CD4-positive, alpha-beta T cell (primary cell): ENCODE measurements at regions not wholly inside any gene's neighbourhood (a gene's known extent, or its start where the extent isn't known, plus 50 kb on each side); places are given as distances from the start of the nearest gene placed in this dataset.

Experiments
- ATAC-seq: fragments of 200-7000 bp; cut with Tn5 transposase; one replicate; pipeline ENCODE4 v1.10.0; 2022; ENCODE audit warnings: mild to moderate bottlenecking; ENCODE audit not compliant: poor library complexity
- CTCF ChIA-PET: fragments of 350-600 bp; sonication (Branson Sonifier 250); formaldehyde crosslinking; loops from one replicate; lab custom pipeline; 2021; ENCODE audit warnings: antibody characterized with exemption, inconsistent platforms; lab: Charles Lee
- POLR2A ChIA-PET: fragments of 350-600 bp; sonication (Branson Sonifier 250); formaldehyde crosslinking; loops from one replicate; lab custom pipeline; 2021; ENCODE audit warnings: antibody characterized with exemption, inconsistent platforms; lab: Charles Lee
- DNase-seq, 14 experiments: peaks; one replicate each; pipeline ENCODE4 v3.0.0-alpha.2; 2013 to 2020; ENCODE audit warnings: mixed read lengths in 2 of 14
- H3K27ac ChIP-seq, 2 donors: one replicate each; pipeline versions ENCODE4 v1.5.1 to v1.7.0; 2013; ENCODE audit warnings: low read length in 2 of 2, low read depth in 1 of 2, mild to moderate bottlenecking in 1 of 2
- H3K27me3 ChIP-seq, 2 experiments: 1 replicate in 1 of 2; 2 replicates in 1 of 2; pipeline versions ENCODE4 v1.6.1 to v1.7.0; 2013; ENCODE audit warnings: low read length in 2 of 2, control low read depth in 1 of 2, mild to moderate bottlenecking in 1 of 2, moderate library complexity in 1 of 2; ENCODE audit not compliant: insufficient read depth in 2 of 2, control insufficient read depth in 1 of 2
- H3K36me3 ChIP-seq: one replicate; pipeline ENCODE4 v1.6.1; 2013; ENCODE audit warnings: low read length, control low read depth; ENCODE audit not compliant: insufficient read depth
- H3K4me1 ChIP-seq: one replicate; pipeline ENCODE4 v1.6.1; 2013; ENCODE audit warnings: low read length, control low read depth; ENCODE audit not compliant: insufficient read depth
- H3K4me3 ChIP-seq: one replicate; pipeline ENCODE4 v1.5.1; 2013; ENCODE audit warnings: mild to moderate bottlenecking, low read length, moderate library complexity
- H3K9me3 ChIP-seq, 2 experiments: 1 replicate in 1 of 2; 2 replicates in 1 of 2; pipeline versions ENCODE4 v1.6.1 to v1.7.0; 2013; ENCODE audit warnings: low read length in 2 of 2, mild to moderate bottlenecking in 2 of 2, control low read depth in 1 of 2, moderate library complexity in 1 of 2; ENCODE audit not compliant: control insufficient read depth in 1 of 2, insufficient read depth in 1 of 2
- H3K27ac Mint-ChIP-seq: one replicate; pipeline ENCODE4 v1.8.0; 2020; ENCODE audit warnings: mixed read lengths
- H3K27me3 Mint-ChIP-seq: one replicate; pipeline ENCODE4 v1.8.0; 2021; ENCODE audit warnings: mixed read lengths
- H3K36me3 Mint-ChIP-seq: one replicate; pipeline ENCODE4 v1.8.0; 2021; ENCODE audit warnings: low read depth, mixed read lengths
- H3K4me1 Mint-ChIP-seq: one replicate; pipeline ENCODE4 v1.8.0; 2021; ENCODE audit warnings: low read depth, mixed read lengths
- H3K4me3 Mint-ChIP-seq: one replicate; pipeline ENCODE4 v1.8.0; 2020; ENCODE audit warnings: mild to moderate bottlenecking, mixed read lengths
- H3K9me3 Mint-ChIP-seq: one replicate; pipeline ENCODE4 v1.8.0; 2020; ENCODE audit warnings: mixed read lengths
- CTCF ChIP-seq: fragments of 200-600 bp; IDR thresholded peaks from one replicate; pipeline ENCODE4 v1.8.0; 2022; ENCODE audit warnings: antibody characterized with exemption, mild to moderate bottlenecking
- intact Hi-C, 2 experiments: fragments of 100-400 bp; cut with DNase I in 1 of 2; cut with micrococcal nuclease in 1 of 2; formaldehyde crosslinking; loops; one replicate each; pipeline versions ENCODE4 v1.15.1 to v1.9.0; 2023 to 2025; cut with DNase I, micrococcal nuclease

DNA sequence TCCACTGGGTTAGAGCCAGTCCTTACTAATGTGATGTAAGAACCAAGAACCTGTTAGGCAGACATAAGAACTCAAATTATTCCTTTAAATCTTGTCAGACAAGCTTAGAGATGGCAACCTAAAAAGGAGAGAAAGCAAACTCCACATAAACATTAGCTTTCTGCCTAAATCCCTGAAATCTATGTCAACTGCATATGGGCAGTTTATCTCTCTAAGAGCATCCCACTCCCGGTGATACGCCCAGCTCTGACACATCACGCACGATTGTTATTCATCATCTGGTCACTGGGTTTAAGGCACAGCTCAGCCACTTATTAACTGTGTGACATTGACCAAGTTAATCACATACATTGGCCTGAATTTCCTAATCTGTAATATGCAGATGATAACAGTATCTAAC is 323.7 kb downstream of the HHIPL2 start:
- no peaks in the 10 kb centered on the region for H3K36me3 ChIP-seq
- no peak overlapping the region for H3K27ac ChIP-seq
- no peak for DNase-seq
- Mint-ChIP-seq H3K36me3 (no peaks in the 10 kb centered on the region), H3K9me3 (peaks cover 8% of the 10 kb centered on the region), H3K27ac (no peak overlapping the region), H3K27me3 (no peaks in the 10 kb centered on the region), H3K4me1 (no peaks in the 10 kb centered on the region), H3K4me3 (no peak overlapping the region)
- POLR2A ChIA-PET: no interaction called here
- intact Hi-C loops: no loop called here
- no peaks in the 10 kb centered on the region for H3K4me1 ChIP-seq
- H3K27me3 ChIP-seq: no peaks in the 10 kb centered on the region
- CTCF ChIA-PET: no interaction called here
- H3K9me3 ChIP-seq: peaks cover 0 to 6% of the 10 kb centered on the region in 2 experiments
- ATAC-seq: no peak
- TF ChIP-seq CTCF: no peak
- H3K4me3 ChIP-seq: no peak overlapping the region

DNA sequence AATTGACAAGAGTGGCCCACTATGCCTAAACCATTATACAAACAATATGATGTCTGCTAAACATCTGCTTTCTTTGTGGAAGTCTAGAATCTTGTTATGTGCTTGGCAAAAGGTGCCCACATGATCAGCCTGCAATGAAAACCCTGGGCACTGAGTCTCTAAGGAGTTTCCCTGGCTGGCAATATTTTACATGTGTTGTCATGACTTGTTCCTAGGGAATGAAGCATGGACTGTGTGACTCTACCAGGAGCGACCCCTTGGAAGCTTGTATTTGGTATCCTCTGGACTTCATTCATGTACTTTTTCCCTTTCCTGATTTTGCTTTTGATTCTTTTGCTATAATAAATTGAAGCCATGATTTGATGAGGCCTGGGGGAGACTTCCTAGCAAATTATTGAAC is 324.9 kb downstream of the HHIPL2 start:
- Mint-ChIP-seq H3K36me3 (no peaks in the 10 kb centered on the region), H3K27ac (no peak overlapping the region), H3K9me3 (peaks cover 8% of the 10 kb centered on the region), H3K4me1 (no peaks in the 10 kb centered on the region), H3K4me3 (no peak overlapping the region), H3K27me3 (no peaks in the 10 kb centered on the region)
- Histone ChIP-seq H3K36me3 (no peaks in the 10 kb centered on the region), H3K9me3 (peaks cover 0 to 6% of the 10 kb centered on the region in 2 experiments), H3K4me3 (no peak overlapping the region), H3K27ac (no peak overlapping the region), H3K4me1 (no peaks in the 10 kb centered on the region), H3K27me3 (no peaks in the 10 kb centered on the region)
- no peak for DNase-seq
- no peak for TF ChIP-seq CTCF
- POLR2A ChIA-PET: no interaction called here
- intact Hi-C loops: no loop called here
- ATAC-seq: no peak
- CTCF ChIA-PET: no interaction called here

DNA sequence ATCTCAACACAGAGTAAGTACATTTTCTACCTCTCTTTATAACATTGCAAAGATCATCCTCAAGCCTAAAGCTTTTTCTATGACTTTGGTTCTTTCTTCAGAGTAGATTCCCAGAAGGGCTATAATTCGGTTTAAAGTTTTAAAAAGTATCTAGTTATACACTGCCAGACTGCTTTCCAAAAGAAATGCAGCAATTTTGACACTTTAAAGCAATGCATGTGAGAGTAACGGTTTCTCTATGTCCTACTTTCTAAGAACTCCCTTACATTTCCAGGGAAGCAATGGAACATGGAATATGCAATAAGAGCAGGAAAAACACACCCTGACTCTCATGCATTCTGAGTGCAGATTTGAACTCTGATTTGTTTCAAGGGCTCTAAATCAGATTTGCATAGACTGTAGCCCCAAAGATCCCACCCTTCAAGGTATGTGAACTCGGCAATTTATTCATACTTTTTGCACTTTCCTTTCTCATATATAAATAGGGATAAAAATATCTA is 331.6 kb downstream of the HHIPL2 start:
- no peak for ATAC-seq
- H3K27ac ChIP-seq: no peak overlapping the region
- Mint-ChIP-seq H3K9me3 (peaks cover 3% of the 10 kb centered on the region), H3K27ac (no peak overlapping the region), H3K36me3 (no peaks in the 10 kb centered on the region), H3K4me1 (no peaks in the 10 kb centered on the region), H3K4me3 (no peak overlapping the region), H3K27me3 (no peaks in the 10 kb centered on the region)
- H3K9me3 ChIP-seq: peaks cover 0 to 3% of the 10 kb centered on the region in 2 experiments
- CTCF ChIA-PET: no interaction called here
- no peak overlapping the region for H3K4me3 ChIP-seq
- no peak for TF ChIP-seq CTCF
- DNase-seq: no peak
- POLR2A ChIA-PET: no interaction called here
- H3K27me3 ChIP-seq: no peaks in the 10 kb centered on the region
- no peaks in the 10 kb centered on the region for H3K4me1 ChIP-seq
- intact Hi-C loops: no loop called here
- H3K36me3 ChIP-seq: no peaks in the 10 kb centered on the region
